ENCODE measurements at regions not wholly inside any gene's neighbourhood (a gene's known extent, or its start where the extent isn't known, plus 50 kb on each side); places are given as distances from the start of the nearest gene placed in this dataset.

- no peak overlapping the region for H3K4me3 ChIP-seq
- no peak overlapping the region for H3K4me2 ChIP-seq
- H4K20me1 ChIP-seq (replicated peaks; ENCODE audit: insufficient read depth), result no peaks in the 10 kb centered on the region
- DNase-seq (ENCODE audit: low spot score) (peak; percentile 3), ATAC-seq (peak; percentile 51; the same call in 2 of the 3 replicates)
- TF ChIP-seq POLR2AphosphoS5 (IDR thresholded peaks at IDR 0.05; ENCODE audit: low read depth) (no peak), REST (IDR thresholded peaks at IDR 0.05; ENCODE audit: unreplicated experiment) (no peak), ETS1 (IDR thresholded peaks at IDR 0.05) (no peak), CREB1 (CRISPR knock-in tag; IDR thresholded peaks at IDR 0.05; ENCODE audit: low read depth) (no peak), ZNF462 (CRISPR knock-in tag; IDR thresholded peaks at IDR 0.05) (no peak), JUNB (IDR thresholded peaks at IDR 0.05; ENCODE audit: unreplicated experiment) (no peak), STAT1 (IDR thresholded peaks at IDR 0.05; ENCODE audit: unreplicated experiment) (no peak), EZH2phosphoT487 (IDR thresholded peaks at IDR 0.05; ENCODE audit: unreplicated experiment) (no peak), EZH2 (IDR thresholded peaks at IDR 0.05; ENCODE audit: low read depth, unreplicated experiment) (no peak), CTCF (conservative IDR thresholded peaks at IDR 0.05; ENCODE audit: low read depth in 2 of 2) (no peak), ZNF331 (CRISPR knock-in tag; IDR thresholded peaks at IDR 0.05; ENCODE audit: low read depth) (no peak), NANOG (IDR thresholded peaks at IDR 0.05; ENCODE audit: borderline replicate concordance) (no peak), ZNF114 (CRISPR knock-in tag; IDR thresholded peaks at IDR 0.05) (no peak)
- Mint-ChIP-seq H3K27me3 (ENCODE audit: insufficient read depth, low read depth, poor library complexity) (no peaks in the 10 kb centered on the region), H3K4me3 (no peak overlapping the region), H3K36me3 (ENCODE audit: low read depth) (no peaks in the 10 kb centered on the region), H3K9me3 (no peaks in the 10 kb centered on the region), H3K27ac (no peak overlapping the region), H3K4me1 (peaks cover 19% of the 10 kb centered on the region; the same call in 2 of the 3 replicates)
- no peaks in the 10 kb centered on the region for H3K9me2 ChIP-seq (ENCODE audit: insufficient read depth)
- no peaks in the 10 kb centered on the region for H3F3A ChIP-seq (replicated peaks; ENCODE audit: low read depth)
- no peaks in the 10 kb centered on the region for H3K36me3 ChIP-seq (ENCODE audit: insufficient read depth)
- no peak overlapping the region for H3K27ac ChIP-seq (ENCODE audit: low read depth)
- H2AFZ ChIP-seq, result no peak overlapping the region
- no peaks in the 10 kb centered on the region for H3K27me3 ChIP-seq (ENCODE audit: insufficient read depth)
- H3K4me1 ChIP-seq (ENCODE audit: insufficient read depth), result peaks cover 3% of the 10 kb centered on the region; the same call in 1 of the 2 replicates
- H3K79me2 ChIP-seq (replicated peaks; ENCODE audit: insufficient read depth), result no peaks in the 10 kb centered on the region
Observed at GRCh38 chr7:16067711-16068110, 353.6 kb downstream of the CRPPA start.

Measured in GM23338 (cell line).